ENCODE measurements at regions not wholly inside any gene's neighbourhood (a gene's known extent, or its start where the extent isn't known, plus 50 kb on each side); places are given as distances from the start of the nearest gene placed in this dataset.

DNA sequence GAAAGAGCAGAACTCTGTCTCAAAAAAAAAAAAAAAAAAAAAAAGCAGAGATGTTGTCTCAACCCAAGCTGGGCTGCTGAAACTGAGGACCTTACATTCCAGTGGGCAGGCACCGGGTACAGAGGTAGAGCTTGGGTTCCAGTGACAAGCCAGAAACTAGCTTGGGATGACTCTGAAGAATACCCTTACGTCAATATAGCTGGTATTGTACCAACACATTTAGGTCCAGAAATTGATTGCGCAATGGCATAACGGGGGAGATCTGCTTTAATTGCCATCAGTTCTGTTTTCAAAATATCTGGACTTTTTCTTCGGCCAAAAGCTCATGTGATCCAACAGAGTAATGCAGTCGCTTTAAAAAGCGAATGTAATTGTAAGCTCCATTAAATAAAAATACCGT, 103.1 kb upstream of the UBL3 start:
- Histone ChIP-seq H3K9me3 (no peaks in the 10 kb centered on the region), H3K4me3 (no peak overlapping the region), H3K27me3 (no peaks in the 10 kb centered on the region), H3K27ac (no peak overlapping the region), H3K4me1 (peaks cover 0 to 4% (median 0%) of the 10 kb centered on the region in 4 donors), H3K36me3 (no peaks in the 10 kb centered on the region)
- no peak for TF ChIP-seq POLR2AphosphoS5 (IDR thresholded peaks at IDR 0.05)
- no peak for TF ChIP-seq POLR2A (IDR thresholded peaks at IDR 0.05)
- TF ChIP-seq, protein P1, sequence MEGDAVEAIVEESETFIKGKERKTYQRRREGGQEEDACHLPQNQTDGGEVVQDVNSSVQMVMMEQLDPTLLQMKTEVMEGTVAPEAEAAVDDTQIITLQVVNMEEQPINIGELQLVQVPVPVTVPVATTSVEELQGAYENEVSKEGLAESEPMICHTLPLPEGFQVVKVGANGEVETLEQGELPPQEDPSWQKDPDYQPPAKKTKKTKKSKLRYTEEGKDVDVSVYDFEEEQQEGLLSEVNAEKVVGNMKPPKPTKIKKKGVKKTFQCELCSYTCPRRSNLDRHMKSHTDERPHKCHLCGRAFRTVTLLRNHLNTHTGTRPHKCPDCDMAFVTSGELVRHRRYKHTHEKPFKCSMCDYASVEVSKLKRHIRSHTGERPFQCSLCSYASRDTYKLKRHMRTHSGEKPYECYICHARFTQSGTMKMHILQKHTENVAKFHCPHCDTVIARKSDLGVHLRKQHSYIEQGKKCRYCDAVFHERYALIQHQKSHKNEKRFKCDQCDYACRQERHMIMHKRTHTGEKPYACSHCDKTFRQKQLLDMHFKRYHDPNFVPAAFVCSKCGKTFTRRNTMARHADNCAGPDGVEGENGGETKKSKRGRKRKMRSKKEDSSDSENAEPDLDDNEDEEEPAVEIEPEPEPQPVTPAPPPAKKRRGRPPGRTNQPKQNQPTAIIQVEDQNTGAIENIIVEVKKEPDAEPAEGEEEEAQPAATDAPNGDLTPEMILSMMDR (IDR thresholded peaks at IDR 0.05): no peak
- no peak for TF ChIP-seq EP300 (IDR thresholded peaks at IDR 0.05; ENCODE audit: low read depth)
- DNase-seq: no peak
- 76 to 92% methylated on average over 7 to 8 of the region's 8 CpGs for WGBS, 2 donors (ENCODE audit: low coverage in 1 of 2)
- intact Hi-C loops (cut with DNase I; ENCODE audit: low total_unique reads) (no loop called here), in situ Hi-C loops (cut with MboI; ENCODE audit: low pct_ligation_motif_present in 1 of 4, low pct_unique_long_range_greater_than_20kb in 1 of 4, low sequenced_read_pairs in 3 of 4) (no loop called here)

DNA sequence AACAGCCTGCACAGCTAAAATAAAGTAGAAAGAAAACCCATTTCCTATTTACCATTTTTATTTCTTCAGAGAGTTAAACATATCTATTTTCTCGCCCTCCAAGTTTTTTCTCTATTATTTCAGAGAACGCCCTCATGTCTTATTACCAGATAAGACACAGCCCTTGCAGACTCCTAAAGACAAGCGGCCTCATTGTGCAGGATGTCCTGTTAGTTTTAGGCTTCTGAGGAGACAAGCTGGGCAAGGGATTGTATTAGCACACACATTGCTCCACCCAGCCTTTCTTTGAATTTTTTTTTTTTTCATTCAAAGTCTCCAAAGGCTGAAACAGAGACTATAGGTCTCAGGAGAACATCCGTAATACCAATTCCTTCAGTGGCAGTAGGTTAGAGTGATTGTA, 101.8 kb upstream of the UBL3 start:
- no peaks in the 10 kb centered on the region for H3K27me3 ChIP-seq
- in situ Hi-C loops (cut with MboI; ENCODE audit: low pct_ligation_motif_present in 1 of 4, low pct_unique_long_range_greater_than_20kb in 1 of 4, low sequenced_read_pairs in 3 of 4) (no loop called here), intact Hi-C loops (cut with DNase I; ENCODE audit: low total_unique reads) (no loop called here)
- no peaks in the 10 kb centered on the region for H3K36me3 ChIP-seq
- no peaks in the 10 kb centered on the region for H3K9me3 ChIP-seq
- 93 to 100% methylated on average over 3 to 4 of the region's 4 CpGs for WGBS, 2 donors (ENCODE audit: low coverage in 1 of 2)
- peaks cover 0 to 4% (median 0%) of the 10 kb centered on the region in 4 donors for H3K4me1 ChIP-seq
- no peak overlapping the region for H3K4me3 ChIP-seq
- DNase-seq: no peak
- no peak for TF ChIP-seq EP300 (IDR thresholded peaks at IDR 0.05; ENCODE audit: low read depth)
- TF ChIP-seq POLR2A (IDR thresholded peaks at IDR 0.05): no peak
- no peak for TF ChIP-seq POLR2AphosphoS5 (IDR thresholded peaks at IDR 0.05)
- TF ChIP-seq, protein P1 (IDR thresholded peaks at IDR 0.05): no peak
- H3K27ac ChIP-seq: no peak overlapping the region

DNA sequence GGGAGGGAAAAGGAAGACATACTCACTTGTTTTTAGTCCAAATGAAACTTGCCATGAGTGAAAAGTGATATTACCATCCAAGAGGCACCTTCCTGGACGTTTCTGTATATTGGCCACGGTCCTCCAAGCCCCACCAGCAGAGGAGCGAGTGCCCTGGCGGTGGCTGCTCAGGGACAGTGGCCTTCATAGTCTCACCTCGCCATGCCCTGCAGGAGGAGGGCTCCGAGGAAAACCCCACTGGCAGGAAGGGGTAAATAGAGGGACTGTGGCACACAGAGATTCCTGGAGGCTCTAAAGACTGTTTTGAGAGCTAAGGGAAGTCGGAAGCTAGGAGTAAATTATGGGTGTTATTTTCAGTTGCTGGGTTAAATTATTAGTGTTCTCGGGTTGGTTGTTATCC, 98.4 kb upstream of the UBL3 start:
- 67 to 76% methylated on average over 5 to 8 of the region's 8 CpGs for WGBS, 2 donors (ENCODE audit: low coverage in 1 of 2)
- no peak overlapping the region for H3K4me3 ChIP-seq
- intact Hi-C loops (cut with DNase I; ENCODE audit: low total_unique reads): no loop called here

DNA sequence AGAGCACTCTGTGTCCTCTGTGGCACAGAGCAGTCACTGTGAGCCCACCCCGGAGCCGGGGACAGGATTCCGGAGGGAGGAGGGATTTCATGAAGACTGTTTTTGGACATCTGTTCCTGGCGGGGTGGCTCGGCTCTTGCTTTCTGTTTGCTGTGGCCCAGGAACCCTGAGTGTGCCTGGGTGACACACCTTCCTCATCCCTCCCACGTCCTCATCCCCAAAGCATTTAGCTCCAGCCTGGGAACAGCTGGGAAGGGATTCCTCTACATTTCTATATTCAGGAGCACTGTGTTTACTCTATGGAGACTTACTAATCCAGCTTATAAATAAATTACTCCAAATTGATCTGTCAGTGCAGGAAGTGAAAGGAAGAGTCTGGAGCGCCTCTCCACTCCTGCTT, 97.8 kb upstream of the UBL3 start:
- H3K4me3 ChIP-seq: no peak overlapping the region
- H3K27me3 ChIP-seq: no peaks in the 10 kb centered on the region
- no peak for TF ChIP-seq EP300 (IDR thresholded peaks at IDR 0.05; ENCODE audit: low read depth)
- intact Hi-C loops (cut with DNase I; ENCODE audit: low total_unique reads) (no loop called here), in situ Hi-C loops (cut with MboI; ENCODE audit: low pct_ligation_motif_present in 1 of 4, low pct_unique_long_range_greater_than_20kb in 1 of 4, low sequenced_read_pairs in 3 of 4) (no loop called here)
- no peak for DNase-seq
- H3K27ac ChIP-seq: no peak overlapping the region
- H3K9me3 ChIP-seq: no peaks in the 10 kb centered on the region
- no peaks in the 10 kb centered on the region for H3K36me3 ChIP-seq
- no peaks in the 10 kb centered on the region for H3K4me1 ChIP-seq
- 66 to 100% methylated on average over 1 to 3 of the region's 7 CpGs for WGBS, 2 donors (ENCODE audit: low coverage in 1 of 2)

More for the DNA sequence above, 98.4 kb upstream of the UBL3 start:
- Histone ChIP-seq H3K9me3 (no peaks in the 10 kb centered on the region), H3K27ac (no peak overlapping the region), H3K27me3 (no peaks in the 10 kb centered on the region), H3K36me3 (no peaks in the 10 kb centered on the region), H3K4me1 (no peaks in the 10 kb centered on the region)
- in situ Hi-C loops (cut with MboI; ENCODE audit: low pct_ligation_motif_present in 1 of 4, low pct_unique_long_range_greater_than_20kb in 1 of 4, low sequenced_read_pairs in 3 of 4): no loop called here
- TF ChIP-seq, protein P1 (IDR thresholded peaks at IDR 0.05): no peak
- no peak for TF ChIP-seq POLR2AphosphoS5 (IDR thresholded peaks at IDR 0.05)
- TF ChIP-seq POLR2A (IDR thresholded peaks at IDR 0.05): no peak
- no peak for TF ChIP-seq EP300 (IDR thresholded peaks at IDR 0.05; ENCODE audit: low read depth)
- no peak for DNase-seq

DNA sequence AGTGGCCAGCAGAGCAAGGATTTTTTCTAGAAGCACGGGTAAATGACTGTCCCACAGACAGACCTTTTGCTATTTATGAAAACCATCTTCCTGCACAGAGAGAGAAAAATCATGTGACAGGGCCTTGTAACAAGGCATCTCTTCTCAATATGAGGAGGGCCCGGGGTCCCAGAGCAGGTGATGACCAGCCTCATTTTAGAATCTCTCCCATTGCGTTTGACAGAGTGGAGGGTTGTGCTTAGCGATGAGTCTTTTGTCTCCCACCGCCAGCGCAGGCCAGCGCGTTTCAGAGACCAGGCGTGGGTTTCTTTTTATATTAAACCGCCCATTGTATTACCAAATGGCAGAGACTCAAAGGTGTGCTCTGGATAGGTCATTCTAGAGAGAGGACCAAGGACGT, 97.4 kb upstream of the UBL3 start:
- intact Hi-C loops (cut with DNase I; ENCODE audit: low total_unique reads): no loop called here
- H3K4me3 ChIP-seq: no peak overlapping the region
- WGBS, 2 donors (ENCODE audit: low coverage in 1 of 2): 92 to 93% methylated on average over 3 to 11 of the region's 11 CpGs
- H3K27ac ChIP-seq: no peak overlapping the region
- no peaks in the 10 kb centered on the region for H3K36me3 ChIP-seq
- H3K9me3 ChIP-seq: no peaks in the 10 kb centered on the region
- DNase-seq: no peak
- no peaks in the 10 kb centered on the region for H3K27me3 ChIP-seq
- in situ Hi-C loops (cut with MboI; ENCODE audit: low pct_ligation_motif_present in 1 of 4, low pct_unique_long_range_greater_than_20kb in 1 of 4, low sequenced_read_pairs in 3 of 4): no loop called here
- H3K4me1 ChIP-seq: no peaks in the 10 kb centered on the region
- no peak for TF ChIP-seq EP300 (IDR thresholded peaks at IDR 0.05; ENCODE audit: low read depth)
- TF ChIP-seq, protein P1 (IDR thresholded peaks at IDR 0.05): no peak
- no peak for TF ChIP-seq POLR2AphosphoS5 (IDR thresholded peaks at IDR 0.05)
- TF ChIP-seq POLR2A (IDR thresholded peaks at IDR 0.05): no peak

All from transverse colon (tissue), 4 donors.